PC-9 (cell line): ENCODE measurements at regions not wholly inside any gene's neighbourhood (a gene's known extent, or its start where the extent isn't known, plus 50 kb on each side); places are given as distances from the start of the nearest gene placed in this dataset.

Source experiments
- BruUV-seq: library from RNA; stranded (reverse); fragments of 400-500 nt; replicated peaks from 2 replicates; lab custom pipeline; 2021; lab: Mats Ljungman, UMichigan
- CTCF ChIA-PET: fragments of 300-600 bp; sonication (Branson Sonifier 250); formaldehyde crosslinking; loops from one replicate; lab custom pipeline; 2022; ENCODE audit warnings: antibody characterized with exemption; lab: Charles Lee
- POLR2A ChIA-PET: fragments of 300-600 bp; sonication (Branson Sonifier 250); formaldehyde crosslinking; loops from one replicate; lab custom pipeline; 2022; ENCODE audit warnings: antibody characterized with exemption; ENCODE audit not compliant: unreplicated experiment; lab: Charles Lee
- DNase-seq, 2 experiments: peaks; one replicate each; pipeline versions ENCODE4 v3.0.0 to v3.0.0-alpha.2; 2015 to 2022; ENCODE audit warnings: mixed read lengths in 1 of 2
- H2AFZ ChIP-seq: fragments of 200-600 bp; sonication (generic); 2 replicates; pipeline ENCODE4 v1.8.1; 2017; ENCODE audit warnings: antibody characterized with exemption
- H3F3A ChIP-seq: fragments of 200-600 bp; sonication (generic); 2 replicates; pipeline ENCODE4 v1.8.1; 2017; ENCODE audit warnings: antibody characterized with exemption, mild to moderate bottlenecking, low read depth; ENCODE audit not compliant: insufficient read depth
- H3K27ac ChIP-seq: fragments of 200-600 bp; sonication (generic); 2 replicates; pipeline ENCODE4 v1.6.1; 2016; ENCODE audit warnings: mixed run types
- H3K27me3 ChIP-seq: fragments of 200-600 bp; sonication (generic); 2 replicates; pipeline ENCODE4 v1.6.1; 2016; ENCODE audit warnings: low read depth, mixed run types; ENCODE audit not compliant: insufficient read depth
- H3K36me3 ChIP-seq: fragments of 200-600 bp; sonication (generic); 2 replicates; pipeline ENCODE4 v1.6.1; 2016; ENCODE audit warnings: low read depth, mixed run types
- H3K4me1 ChIP-seq: fragments of 200-600 bp; sonication (generic); replicated peaks from 2 replicates; pipeline ENCODE4 v1.6.1; 2016; ENCODE audit warnings: mixed run types; ENCODE audit not compliant: insufficient read depth
- H3K4me2 ChIP-seq: fragments of 200-600 bp; sonication (generic); 2 replicates; pipeline ENCODE4 v1.6.1; 2017; ENCODE audit warnings: mixed run types
- H3K4me3 ChIP-seq: fragments of 200-600 bp; sonication (generic); 2 replicates; pipeline ENCODE4 v1.6.1; 2016; ENCODE audit warnings: mixed run types
- H3K79me2 ChIP-seq: fragments of 200-600 bp; sonication (generic); 2 replicates; pipeline ENCODE4 v1.6.1; 2017; ENCODE audit warnings: low read depth, mixed run types
- H3K9me2 ChIP-seq: fragments of 200-600 bp; sonication (generic); 2 replicates; pipeline ENCODE4 v1.8.1; 2017; ENCODE audit warnings: mild to moderate bottlenecking; ENCODE audit not compliant: insufficient read depth
- H3K9me3 ChIP-seq: fragments of 200-600 bp; sonication (generic); 2 replicates; pipeline ENCODE4 v1.8.1; 2016; ENCODE audit warnings: low read depth; ENCODE audit not compliant: insufficient read depth
- H4K20me1 ChIP-seq: fragments of 200-600 bp; sonication (generic); 2 replicates; pipeline ENCODE4 v1.8.1; 2017; ENCODE audit not compliant: insufficient read depth
- EZH2 ChIP-seq: fragments of 200-600 bp; sonication (generic); IDR thresholded peaks from 2 replicates; pipeline ENCODE4 v1.8.0; 2017; ENCODE audit warnings: antibody characterized with exemption, low read depth
- intact Hi-C: fragments of 100-400 bp; cut with micrococcal nuclease; formaldehyde crosslinking; loops from one replicate; pipeline ENCODE4 v1.10.0; 2022; ENCODE audit not compliant: unreplicated experiment
- TF ChIP-seq, protein P1 (sequence below): fragments of 200-600 bp; sonication (generic); conservative IDR thresholded peaks from 2 replicates; pipeline ENCODE4 v1.6.1; 2017; ENCODE audit warnings: mixed run types, antibody characterized with exemption, mild to moderate bottlenecking, moderate library complexity

DNA sequence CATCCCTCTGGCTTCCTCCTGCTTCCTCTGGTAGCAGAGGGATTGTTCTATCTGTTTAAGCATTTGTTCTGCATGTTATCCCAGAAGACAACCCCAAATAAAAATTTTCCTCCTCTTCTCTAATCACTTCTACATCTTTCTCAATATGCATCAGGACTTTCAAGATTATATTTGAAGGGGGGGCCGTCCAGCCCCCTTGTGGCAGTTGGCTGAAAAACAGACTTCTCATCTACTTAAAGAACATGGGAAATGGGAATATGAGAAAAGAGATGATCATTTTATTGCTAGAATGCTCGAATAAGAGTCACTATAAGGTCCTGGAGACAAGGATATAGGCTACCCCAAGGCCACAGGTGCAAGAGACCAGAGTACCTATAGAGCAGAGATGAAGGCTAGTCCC lies 466.0 kb downstream of the REEP3 start:
- Histone ChIP-seq H3K79me2 (no peaks in the 10 kb centered on the region), H3K4me2 (no peak overlapping the region), H3K9me3 (no peaks in the 10 kb centered on the region), H3K9me2 (no peaks in the 10 kb centered on the region), H4K20me1 (no peaks in the 10 kb centered on the region), H2AFZ (no peak overlapping the region), H3K4me1 (no peaks in the 10 kb centered on the region), H3K4me3 (no peak overlapping the region), H3K27me3 (no peaks in the 10 kb centered on the region), H3F3A (no peaks in the 10 kb centered on the region), H3K36me3 (no peaks in the 10 kb centered on the region), H3K27ac (no peak overlapping the region)
- POLR2A ChIA-PET = no interaction called here
- DNase-seq = no peak
- BruUV-seq = no TSS peak
- CTCF ChIA-PET = no interaction called here
- TF ChIP-seq, protein P1, sequence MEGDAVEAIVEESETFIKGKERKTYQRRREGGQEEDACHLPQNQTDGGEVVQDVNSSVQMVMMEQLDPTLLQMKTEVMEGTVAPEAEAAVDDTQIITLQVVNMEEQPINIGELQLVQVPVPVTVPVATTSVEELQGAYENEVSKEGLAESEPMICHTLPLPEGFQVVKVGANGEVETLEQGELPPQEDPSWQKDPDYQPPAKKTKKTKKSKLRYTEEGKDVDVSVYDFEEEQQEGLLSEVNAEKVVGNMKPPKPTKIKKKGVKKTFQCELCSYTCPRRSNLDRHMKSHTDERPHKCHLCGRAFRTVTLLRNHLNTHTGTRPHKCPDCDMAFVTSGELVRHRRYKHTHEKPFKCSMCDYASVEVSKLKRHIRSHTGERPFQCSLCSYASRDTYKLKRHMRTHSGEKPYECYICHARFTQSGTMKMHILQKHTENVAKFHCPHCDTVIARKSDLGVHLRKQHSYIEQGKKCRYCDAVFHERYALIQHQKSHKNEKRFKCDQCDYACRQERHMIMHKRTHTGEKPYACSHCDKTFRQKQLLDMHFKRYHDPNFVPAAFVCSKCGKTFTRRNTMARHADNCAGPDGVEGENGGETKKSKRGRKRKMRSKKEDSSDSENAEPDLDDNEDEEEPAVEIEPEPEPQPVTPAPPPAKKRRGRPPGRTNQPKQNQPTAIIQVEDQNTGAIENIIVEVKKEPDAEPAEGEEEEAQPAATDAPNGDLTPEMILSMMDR = no peak
- no peak for TF ChIP-seq EZH2
- intact Hi-C loops = no loop called here

DNA sequence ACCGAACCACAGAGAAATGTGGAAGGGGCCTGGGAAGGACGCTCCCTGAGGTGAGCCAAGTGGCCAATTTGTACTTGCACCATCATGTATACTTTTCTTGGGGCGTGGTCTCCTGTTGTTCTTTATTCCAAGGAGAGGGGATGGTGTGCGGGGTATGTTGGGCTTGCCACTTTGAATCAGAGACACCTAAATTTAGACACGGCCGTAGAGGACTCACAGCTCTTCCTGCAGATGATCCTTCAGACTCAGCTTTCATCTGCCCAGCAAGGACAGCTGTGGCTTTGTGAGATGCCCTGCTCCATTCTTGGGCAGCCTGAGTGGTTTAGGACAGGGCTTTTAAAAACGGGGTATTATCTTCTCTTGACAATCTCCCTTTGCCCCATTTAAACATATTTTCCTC lies 473.2 kb downstream of the REEP3 start:
- Histone ChIP-seq H3K9me3 (no peaks in the 10 kb centered on the region), H3K9me2 (no peaks in the 10 kb centered on the region), H3F3A (no peaks in the 10 kb centered on the region), H3K4me1 (no peaks in the 10 kb centered on the region), H3K27me3 (no peaks in the 10 kb centered on the region), H4K20me1 (no peaks in the 10 kb centered on the region), H3K79me2 (no peaks in the 10 kb centered on the region), H3K27ac (no peak overlapping the region), H3K36me3 (no peaks in the 10 kb centered on the region), H2AFZ (no peak overlapping the region), H3K4me3 (no peak overlapping the region), H3K4me2 (no peak overlapping the region)
- ChIA-PET CTCF (no interaction called here), POLR2A (no interaction called here)
- TF ChIP-seq, protein P1 = no peak
- no peak for TF ChIP-seq EZH2
- DNase-seq = no peak
- BruUV-seq = no TSS peak
- intact Hi-C loops = no loop called here

DNA sequence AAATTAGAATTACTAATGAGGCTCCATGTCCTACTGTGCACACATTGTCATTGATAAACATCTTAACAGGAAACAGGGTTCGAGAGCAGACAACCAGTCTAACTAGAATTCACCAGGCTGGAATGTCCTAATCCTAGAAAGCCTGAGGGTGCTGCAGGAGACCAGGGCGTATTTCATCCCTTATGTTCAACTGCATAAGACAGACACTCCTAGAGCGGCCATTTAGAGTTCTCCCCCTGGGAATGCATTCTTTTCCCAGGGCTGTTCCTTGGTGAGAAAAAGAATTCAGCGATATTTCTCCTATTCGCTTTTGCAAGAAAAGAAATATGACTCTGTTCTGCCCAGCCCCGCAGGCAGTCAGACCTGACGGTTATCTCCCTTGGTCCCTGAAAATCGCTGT lies 486.0 kb downstream of the REEP3 start:
- Histone ChIP-seq H3K4me1 (no peaks in the 10 kb centered on the region), H2AFZ (no peak overlapping the region), H3K27me3 (no peaks in the 10 kb centered on the region), H3K4me3 (no peak overlapping the region), H3K9me2 (no peaks in the 10 kb centered on the region), H3K4me2 (no peak overlapping the region), H3K36me3 (no peaks in the 10 kb centered on the region), H3K27ac (no peak overlapping the region), H3K9me3 (no peaks in the 10 kb centered on the region), H3K79me2 (no peaks in the 10 kb centered on the region), H3F3A (no peaks in the 10 kb centered on the region), H4K20me1 (no peaks in the 10 kb centered on the region)
- CTCF ChIA-PET = no interaction called here
- intact Hi-C loops = no loop called here
- no TSS peak for BruUV-seq
- POLR2A ChIA-PET = no interaction called here
- no peak for DNase-seq
- TF ChIP-seq EZH2 = no peak
- TF ChIP-seq, protein P1 = no peak
